ENCODE measurements at regions not wholly inside any gene's neighbourhood (a gene's known extent, or its start where the extent isn't known, plus 50 kb on each side); places are given as distances from the start of the nearest gene placed in this dataset.
A peak's percentile ranks its signal among the peaks of the same experiment; 100 is the strongest.

DNA sequence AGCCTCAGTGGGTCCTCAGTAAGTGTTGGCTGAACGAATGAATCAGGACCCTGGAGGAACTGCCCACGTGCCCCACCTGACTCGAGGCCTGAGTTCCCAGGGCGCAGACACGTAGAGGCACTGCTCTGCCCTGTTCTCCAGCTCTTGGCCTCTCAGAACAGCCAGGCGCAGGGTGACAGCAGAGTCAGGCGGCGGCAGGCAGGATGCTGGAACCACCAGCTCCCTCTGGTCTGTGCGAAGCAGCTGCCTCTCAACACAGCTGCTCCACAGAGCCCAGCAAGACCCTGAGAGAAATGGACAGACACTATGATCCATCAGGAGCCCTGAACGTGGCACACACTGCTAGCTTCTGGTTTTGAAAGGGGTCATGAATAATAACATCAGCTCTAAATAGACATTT is 53.1 kb upstream of the BCO1 start:
- Histone ChIP-seq H3K27ac (no peak overlapping the region), H3K4me3 (no peak overlapping the region), H3K27me3 (no peaks in the 10 kb centered on the region), H3K9me3 (no peaks in the 10 kb centered on the region), H3K4me1 (peaks cover 0 to 34% (median 7%) of the 10 kb centered on the region in 4 donors), H3K36me3 (no peaks in the 10 kb centered on the region)
- intact Hi-C loops (cut with DNase I; ENCODE audit: low total_unique reads) = loop anchor here (2.0 kb wide), 1 partner anchor 15 kb away; no protein-coding TSS in a partner anchor
- TF ChIP-seq CTCF (IDR thresholded peaks at IDR 0.05) = no peak
- no peak for DNase-seq

DNA sequence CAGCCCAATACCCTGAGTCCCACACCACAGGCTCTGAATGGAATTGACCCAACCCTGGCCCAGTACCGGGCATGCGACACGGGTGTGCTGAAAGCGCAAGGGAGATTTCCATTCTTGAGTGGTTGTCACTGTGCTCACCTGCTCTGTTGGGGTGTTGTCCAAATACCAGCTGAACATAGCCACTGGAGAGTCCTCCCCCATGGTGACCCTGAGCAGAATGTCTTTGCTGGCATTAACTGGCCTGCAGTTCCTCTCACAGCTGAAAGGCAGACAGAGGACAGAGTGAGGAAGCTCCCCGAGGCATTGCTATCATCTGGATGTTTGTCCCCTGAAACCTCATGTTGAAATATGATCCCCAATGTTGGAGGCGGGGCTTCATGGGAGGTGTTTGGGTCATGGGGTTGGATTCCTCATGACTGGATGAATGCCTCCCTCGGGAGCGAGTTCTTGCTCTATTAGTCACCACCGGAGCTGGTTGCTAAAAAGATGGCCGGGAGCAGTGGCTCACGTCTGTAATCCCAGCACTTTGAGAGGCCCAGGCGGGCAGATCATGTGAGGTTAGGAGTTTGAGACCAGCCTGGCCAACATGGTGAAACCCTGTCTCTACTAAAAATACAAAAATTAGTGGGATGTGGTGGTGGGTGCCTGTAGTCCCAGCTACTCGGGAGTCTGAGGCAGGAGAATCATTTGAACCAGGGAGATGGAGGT is 57.3 kb upstream of the BCO1 start:
- peak overlapping the region; percentile 19 to 32 for H3K4me3 ChIP-seq

GRCh38 chr16:81180578-81180977 is 57.9 kb upstream of the BCO1 start:
- TF ChIP-seq CTCF (IDR thresholded peaks at IDR 0.05) = no peak
- Histone ChIP-seq H3K4me1 (peaks cover 0 to 25% (median 9%) of the 10 kb centered on the region in 4 donors), H3K9me3 (no peaks in the 10 kb centered on the region), H3K27ac (peak overlapping the region; percentile 78 to 84), H3K36me3 (no peaks in the 10 kb centered on the region), H3K27me3 (no peaks in the 10 kb centered on the region), H3K4me3 (peak overlapping the region; percentile 19 to 32)
- no peak for DNase-seq
- intact Hi-C loops (cut with DNase I; ENCODE audit: low total_unique reads) = loop anchor here (5.0 kb wide), 1 partner anchor 173 kb away; the partner anchor contains the start of genes CENPN and CMC2

More for the DNA sequence above, 57.3 kb upstream of the BCO1 start:
- intact Hi-C loops (cut with DNase I; ENCODE audit: low total_unique reads) = loop anchor here (5.0 kb wide), 1 partner anchor 174 kb away; the partner anchor contains the start of genes CENPN and CMC2
- Histone ChIP-seq H3K9me3 (no peaks in the 10 kb centered on the region), H3K27me3 (no peaks in the 10 kb centered on the region), H3K36me3 (no peaks in the 10 kb centered on the region), H3K27ac (peak overlapping the region; percentile 78 to 84), H3K4me1 (peaks cover 0 to 25% (median 9%) of the 10 kb centered on the region in 4 donors)
- TF ChIP-seq CTCF (IDR thresholded peaks at IDR 0.05) = no peak
- DNase-seq = peak; percentile 94 to 95

DNA sequence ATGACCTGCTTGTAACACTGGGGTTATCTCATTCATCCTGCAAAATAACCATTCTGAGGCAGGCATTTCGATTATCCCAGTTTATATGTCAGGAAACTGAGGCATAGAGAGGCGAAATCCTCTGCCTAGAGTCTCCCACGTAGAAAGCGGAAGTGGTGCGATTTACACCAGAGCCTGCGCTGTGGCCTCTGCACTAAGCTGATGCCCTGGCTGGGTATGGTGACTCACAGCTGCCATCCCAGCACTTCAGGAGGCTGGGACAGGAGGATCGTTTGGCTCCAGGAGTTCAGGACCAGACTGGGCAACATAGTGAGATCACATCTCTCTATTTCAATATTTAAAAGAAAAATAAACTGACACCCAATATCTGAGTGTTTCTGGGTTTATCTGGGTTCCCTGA is 59.3 kb upstream of the BCO1 start:
- DNase-seq = no peak
- H3K9me3 ChIP-seq = no peaks in the 10 kb centered on the region
- H3K36me3 ChIP-seq = no peaks in the 10 kb centered on the region
- no peak overlapping the region for H3K4me3 ChIP-seq
- intact Hi-C loops (cut with DNase I; ENCODE audit: low total_unique reads) = loop anchor here (5.0 kb wide), 1 partner anchor 82 kb away; the partner anchor contains the start of gene GCSH
- H3K27me3 ChIP-seq = no peaks in the 10 kb centered on the region
- peak overlapping the region in 1 of 2 donors; percentile 84 for H3K27ac ChIP-seq
- no peak for TF ChIP-seq CTCF (IDR thresholded peaks at IDR 0.05)
- peaks cover 0 to 25% (median 9%) of the 10 kb centered on the region in 4 donors for H3K4me1 ChIP-seq

DNA sequence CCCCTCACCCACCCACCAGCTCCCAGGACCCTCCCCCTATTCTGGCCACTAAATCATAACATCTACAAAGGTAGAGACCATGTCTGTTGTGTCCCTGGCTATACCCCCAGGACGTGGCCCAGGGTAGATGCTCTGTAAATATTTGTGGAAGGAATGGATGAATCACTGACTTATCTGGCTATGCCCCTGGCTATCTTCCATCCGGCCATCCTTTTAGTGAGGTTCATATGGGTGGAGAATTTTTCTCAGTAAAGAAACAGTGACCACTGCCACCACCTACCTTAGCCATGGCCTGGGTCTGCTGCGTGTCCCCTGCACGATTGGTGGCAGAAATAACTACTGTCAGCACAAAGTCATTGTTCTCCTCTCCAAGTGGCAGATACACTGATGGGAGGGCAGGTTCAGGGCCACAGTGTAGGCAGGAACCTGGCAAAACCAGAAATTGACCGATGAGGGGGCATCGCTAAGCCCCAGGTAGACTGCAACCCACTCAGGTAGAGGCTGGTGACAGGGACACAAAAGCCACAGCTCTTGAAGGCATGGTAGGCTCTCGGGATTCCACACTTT is 63.1 kb upstream of the BCO1 start:
- no peaks in the 10 kb centered on the region for H3K9me3 ChIP-seq
- H3K4me3 ChIP-seq = no peak overlapping the region
- H3K27ac ChIP-seq = no peak overlapping the region
- no peak for TF ChIP-seq CTCF (IDR thresholded peaks at IDR 0.05)
- H3K27me3 ChIP-seq = no peaks in the 10 kb centered on the region
- no peaks in the 10 kb centered on the region for H3K36me3 ChIP-seq
- DNase-seq = no peak
- H3K4me1 ChIP-seq = peaks cover 0 to 8% (median 4%) of the 10 kb centered on the region in 4 donors
- intact Hi-C loops (cut with DNase I; ENCODE audit: low total_unique reads) = loop anchor here (5.0 kb wide), 1 partner anchor 78 kb away; the partner anchor contains the start of gene GCSH
